Pancreas (tissue), 10 donors: ENCODE measurements at regions not wholly inside any gene's neighbourhood (a gene's known extent, or its start where the extent isn't known, plus 50 kb on each side); places are given as distances from the start of the nearest gene placed in this dataset.

Experiments
- ATAC-seq, 4 donors: fragments of 200-7000 bp; cut with Tn5 transposase; one replicate each; pipeline versions ENCODE4 v1.8.0 to v1.9.1; 2020; ENCODE audit warnings: mild to moderate bottlenecking in 4 of 4, moderate library complexity in 4 of 4
- DNase-seq, 6 donors: peaks; one replicate each; pipeline ENCODE4 v3.0.0-alpha.2; 2020
- FAIRE-seq: peaks from 2 replicates; lab custom pipeline; 2012; peaks lifted over from hg19 to GRCh38; lab: Jason Lieb, UNC
- H3K27ac ChIP-seq, 4 donors: fragments of 200-600 bp; sonication (generic); 1 replicate in 3 of 4; 2 replicates in 1 of 4; pipeline versions ENCODE4 v1.5.0 to v1.8.0; 2020
- H3K27me3 ChIP-seq, 4 donors: fragments of 200-600 bp; one replicate each; pipeline ENCODE4 v1.8.0; 2021
- H3K36me3 ChIP-seq, 3 donors: fragments of 200-600 bp; sonication (generic) in 1 of 3; one replicate each; pipeline versions ENCODE4 v1.5.0 to v1.8.0; 2020 to 2021
- H3K4me1 ChIP-seq, 3 donors: fragments of 200-600 bp; one replicate each; pipeline ENCODE4 v1.8.0; 2021
- H3K4me3 ChIP-seq, 4 donors: fragments of 200-600 bp; sonication (generic) in 2 of 4; one replicate each; pipeline versions ENCODE4 v1.5.0 to v1.8.0; 2020 to 2021
- H3K9me3 ChIP-seq, 4 donors: fragments of 200-600 bp; one replicate each; pipeline ENCODE4 v1.8.0; 2021
- CTCF ChIP-seq, 4 donors: fragments of 200-600 bp; sonication (generic) in 3 of 4; IDR thresholded peaks; one replicate each; pipeline versions ENCODE4 v1.5.0 to v1.8.0; 2021; ENCODE audit warnings: antibody characterized with exemption in 4 of 4
- WGBS, 2 donors: extraction: QIAGEN DNeasy Blood & Tissue Kit; methylation state at CpG; one replicate each; pipeline ENCODE4 v1.1.7; 2013; 5-methylcytosine and 5-hydroxymethylcytosine counted together
- intact Hi-C, 3 donors: fragments of 100-400 bp; cut with DNase I; formaldehyde crosslinking; loops; one replicate each; pipeline versions ENCODE4 v1.11.1 to v1.14.2; 2022
- donor health status: healthy with polysubstance abuse.
- donor health status: DM: no; HTN: no; CAD: no; lungs with moderate emphysema.
- donor health status: DM: no; HTN: no; CAD: no.
- donor health status: control.
- donor health status: control.
- donor health status: Bipolar disorder and iron deficiency.
- donor health status: DM: yes; HTN: yes; CAD: no.
- donor health status: DM: no; HTN: no; CAD: no.
- donor health status: DM: no; HTN: no; CAD: no.
- donor health status: DM: yes; HTN: yes; CAD: no.

- no peaks in the 10 kb centered on the region for H3K36me3 ChIP-seq
- ATAC-seq = no peak
- 27% methylated on average over 19 of the region's 19 CpGs for WGBS, 2 donors
- FAIRE-seq = no peak
- H3K4me1 ChIP-seq = no peaks in the 10 kb centered on the region
- no peak overlapping the region for H3K27ac ChIP-seq
- H3K4me3 ChIP-seq = no peak overlapping the region
- H3K27me3 ChIP-seq = peaks cover 0 to 11% (median 3%) of the 10 kb centered on the region in 4 donors
- intact Hi-C loops = no loop called here
- no peaks in the 10 kb centered on the region for H3K9me3 ChIP-seq
- no peak for TF ChIP-seq CTCF (IDR thresholded peaks at IDR 0.05)
- no peak for DNase-seq
Observed at GRCh38 chr17:36885153-36885735, 52.0 kb upstream of the LHX1 start.

- Histone ChIP-seq H3K27ac (no peak overlapping the region), H3K4me3 (no peak overlapping the region), H3K36me3 (no peaks in the 10 kb centered on the region), H3K27me3 (peaks cover 0 to 11% (median 3%) of the 10 kb centered on the region in 4 donors), H3K4me1 (no peaks in the 10 kb centered on the region), H3K9me3 (no peaks in the 10 kb centered on the region)
- FAIRE-seq = no peak
- ATAC-seq = no peak
- WGBS, 2 donors = 72 to 78% methylated on average over 21 of the region's 21 CpGs
- no peak for TF ChIP-seq CTCF (IDR thresholded peaks at IDR 0.05)
- intact Hi-C loops = no loop called here
- DNase-seq = no peak
Observed at GRCh38 chr17:36885771-36886377, 51.4 kb upstream of the LHX1 start.
